ENCODE measurements at regions not wholly inside any gene's neighbourhood (a gene's known extent, or its start where the extent isn't known, plus 50 kb on each side); places are given as distances from the start of the nearest gene placed in this dataset.

DNA sequence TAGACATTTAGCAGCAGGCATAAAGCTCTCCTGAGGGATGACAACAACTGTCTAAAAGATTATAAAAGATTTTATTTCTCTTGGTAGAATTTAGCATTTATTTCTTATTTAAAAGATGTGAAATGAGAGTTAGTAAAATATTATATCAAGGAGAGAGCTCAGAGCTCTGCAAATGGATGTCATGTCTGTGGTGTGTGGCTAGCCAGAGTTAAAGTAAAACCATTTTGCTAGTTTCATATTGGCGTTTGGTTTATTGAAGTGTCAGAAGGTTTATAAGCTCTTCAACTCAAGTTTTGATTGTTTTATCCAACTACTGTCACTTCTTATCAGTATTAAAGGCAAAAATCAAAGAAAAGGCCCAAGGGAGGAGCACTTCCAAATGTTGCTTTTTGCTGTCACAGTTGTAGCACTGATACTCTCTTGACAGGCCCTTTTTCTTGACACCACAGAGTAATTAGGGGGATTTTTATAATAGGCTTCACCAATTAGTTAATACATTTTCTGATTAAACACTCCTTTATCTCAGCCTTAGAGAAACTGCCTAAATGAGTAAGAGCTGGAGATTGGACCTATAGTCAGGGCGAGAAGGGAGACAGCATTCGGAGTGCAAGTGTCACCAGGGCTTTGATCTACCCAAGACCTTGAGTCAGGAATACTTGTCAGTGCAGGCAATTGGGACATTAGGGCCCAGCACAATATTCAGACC is 233.9 kb downstream of the PTBP2 start:
- H3K4me3 ChIP-seq: no peak overlapping the region
- no peaks in the 10 kb centered on the region for H3K9me3 ChIP-seq (replicated peaks in 1 of 11)
- H3K9ac ChIP-seq: no peak overlapping the region
- no peak overlapping the region for H3K4me2 ChIP-seq
- no peaks in the 10 kb centered on the region for H3K4me1 ChIP-seq
- H3K36me3 ChIP-seq: no peaks in the 10 kb centered on the region
- no peak for TF ChIP-seq Cebpa-rat (IDR thresholded peaks at IDR 0.05)
- no peak overlapping the region for H3K27ac ChIP-seq
- no peaks in the 10 kb centered on the region for H4K20me1 ChIP-seq
- no peaks in the 10 kb centered on the region for H3K27me3 ChIP-seq

DNA sequence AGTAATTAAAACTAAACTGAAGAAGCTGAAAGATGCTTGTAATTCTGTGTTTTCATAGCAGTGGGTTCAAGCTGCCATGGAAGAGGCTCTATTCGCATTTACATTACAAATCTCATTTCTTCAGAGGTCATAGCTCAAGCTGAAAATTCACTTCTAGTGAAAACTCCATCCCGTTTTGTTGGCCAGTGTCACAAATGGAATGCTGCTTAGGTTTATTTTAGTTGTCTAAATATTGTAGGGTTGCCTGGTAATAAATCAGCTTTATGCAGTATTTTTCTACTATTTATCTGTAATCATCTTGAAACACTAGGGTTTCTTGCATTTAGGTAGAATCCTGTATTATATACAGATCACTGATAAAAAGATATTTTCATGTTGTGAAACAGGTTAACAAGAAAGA is 240.6 kb downstream of the PTBP2 start:
- H3K4me3 ChIP-seq: no peak overlapping the region
- H3K27ac ChIP-seq: no peak overlapping the region
- no peak for TF ChIP-seq Cebpa-rat (IDR thresholded peaks at IDR 0.05)
- H3K4me1 ChIP-seq: no peaks in the 10 kb centered on the region
- H3K36me3 ChIP-seq: no peaks in the 10 kb centered on the region
- H3K27me3 ChIP-seq: no peaks in the 10 kb centered on the region; a peak in 1 of 22 replicates
- no peak overlapping the region for H3K9ac ChIP-seq
- no peaks in the 10 kb centered on the region for H4K20me1 ChIP-seq
- H3K4me2 ChIP-seq: no peak overlapping the region
- H3K9me3 ChIP-seq (replicated peaks in 1 of 11): no peaks in the 10 kb centered on the region

DNA sequence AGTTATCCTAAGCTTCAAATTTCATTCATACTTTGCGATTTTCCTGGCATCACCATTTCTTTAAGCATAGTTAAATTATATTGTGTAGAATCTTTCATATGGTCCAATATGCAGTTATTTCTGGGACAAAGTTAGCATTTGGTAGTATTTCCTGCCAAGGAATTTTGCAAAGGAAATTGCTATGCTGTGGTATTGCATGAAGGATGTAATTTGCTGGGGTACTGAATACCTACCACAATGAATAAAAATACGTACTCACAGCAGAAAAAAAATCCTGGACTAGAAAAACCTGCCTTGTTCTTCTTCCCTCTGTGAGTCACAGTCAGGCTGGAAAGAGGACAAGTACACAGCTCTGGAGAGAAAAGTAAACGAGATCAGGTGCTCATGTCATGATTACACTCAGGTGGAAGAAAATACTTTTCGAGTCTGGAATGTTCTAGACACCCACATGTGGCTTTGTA is 241.2 kb downstream of the PTBP2 start:
- TF ChIP-seq Cebpa-rat (IDR thresholded peaks at IDR 0.05): no peak
- Histone ChIP-seq H4K20me1 (no peaks in the 10 kb centered on the region), H3K9me3 (replicated peaks in 1 of 11) (no peaks in the 10 kb centered on the region)

DNA sequence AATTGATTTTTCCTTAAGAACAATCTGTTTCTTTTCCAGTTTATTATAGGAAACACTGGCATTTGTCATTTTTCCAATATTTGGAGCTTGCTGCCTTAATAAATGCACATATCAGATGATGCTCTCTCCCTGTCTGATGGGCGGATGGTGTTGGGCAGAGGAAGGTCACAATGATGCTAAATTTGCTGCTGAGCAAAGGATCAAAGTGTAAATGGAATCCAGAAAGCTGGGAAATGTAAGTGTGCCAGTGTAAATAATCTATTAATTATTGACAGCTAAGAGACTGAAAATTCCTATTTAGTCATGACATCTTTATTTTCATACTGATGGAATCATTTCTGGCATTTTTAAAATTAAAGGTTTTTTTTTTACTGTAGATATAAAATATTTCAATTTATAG is 243.2 kb downstream of the PTBP2 start:
- TF ChIP-seq Cebpa-rat (IDR thresholded peaks at IDR 0.05): no peak
- Histone ChIP-seq H4K20me1 (no peaks in the 10 kb centered on the region), H3K9ac (no peak overlapping the region), H3K4me2 (no peak overlapping the region), H3K4me3 (no peak overlapping the region), H3K9me3 (replicated peaks in 1 of 11) (no peaks in the 10 kb centered on the region), H3K36me3 (no peaks in the 10 kb centered on the region), H3K27ac (no peak overlapping the region), H3K4me1 (no peaks in the 10 kb centered on the region), H3K27me3 (no peaks in the 10 kb centered on the region; a peak in 1 of 22 replicates)

More for the DNA sequence above, 241.2 kb downstream of the PTBP2 start:
- Histone ChIP-seq H3K4me2 (no peak overlapping the region), H3K4me1 (no peaks in the 10 kb centered on the region), H3K9ac (no peak overlapping the region), H3K27me3 (no peaks in the 10 kb centered on the region; a peak in 1 of 22 replicates), H3K27ac (no peak overlapping the region), H3K36me3 (no peaks in the 10 kb centered on the region), H3K4me3 (no peak overlapping the region)

DNA sequence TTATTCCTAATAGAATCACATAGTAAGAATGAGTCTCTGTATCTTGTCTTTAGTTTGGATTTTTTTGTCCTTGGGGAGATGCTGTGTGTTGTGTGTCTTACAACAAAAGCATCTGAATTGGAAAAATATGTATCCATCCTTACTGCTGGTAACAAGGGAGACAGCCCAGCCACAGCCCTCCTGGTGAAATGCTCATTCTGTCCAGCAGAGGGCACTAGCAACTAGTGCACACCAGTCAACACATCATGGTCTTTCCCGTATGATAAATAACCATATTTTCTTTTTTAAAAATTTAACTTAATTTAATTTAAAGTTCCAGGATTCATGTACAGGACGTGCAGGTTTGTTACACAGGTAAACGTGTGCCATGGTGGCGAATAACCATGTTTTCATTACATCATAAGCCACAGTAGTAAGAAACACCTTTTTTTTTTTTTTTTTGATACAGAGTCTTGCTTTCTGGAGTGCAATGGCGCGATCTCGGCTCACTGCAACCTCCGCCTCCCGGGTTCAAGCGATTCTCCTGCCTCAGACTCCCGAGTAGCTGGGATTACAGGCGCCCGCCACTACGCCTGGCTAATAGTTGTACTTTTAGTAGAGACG is 245.1 kb downstream of the PTBP2 start:
- no peaks in the 10 kb centered on the region for H4K20me1 ChIP-seq
- no peak overlapping the region for H3K4me2 ChIP-seq
- TF ChIP-seq Cebpa-rat (IDR thresholded peaks at IDR 0.05): no peak
- H3K4me1 ChIP-seq: no peaks in the 10 kb centered on the region
- no peaks in the 10 kb centered on the region for H3K9me3 ChIP-seq (replicated peaks in 1 of 11)
- no peak overlapping the region for H3K27ac ChIP-seq
- H3K4me3 ChIP-seq: no peak overlapping the region
- H3K27me3 ChIP-seq: no peaks in the 10 kb centered on the region; a peak in 1 of 22 replicates
- H3K9ac ChIP-seq: no peak overlapping the region
- no peaks in the 10 kb centered on the region for H3K36me3 ChIP-seq

DNA sequence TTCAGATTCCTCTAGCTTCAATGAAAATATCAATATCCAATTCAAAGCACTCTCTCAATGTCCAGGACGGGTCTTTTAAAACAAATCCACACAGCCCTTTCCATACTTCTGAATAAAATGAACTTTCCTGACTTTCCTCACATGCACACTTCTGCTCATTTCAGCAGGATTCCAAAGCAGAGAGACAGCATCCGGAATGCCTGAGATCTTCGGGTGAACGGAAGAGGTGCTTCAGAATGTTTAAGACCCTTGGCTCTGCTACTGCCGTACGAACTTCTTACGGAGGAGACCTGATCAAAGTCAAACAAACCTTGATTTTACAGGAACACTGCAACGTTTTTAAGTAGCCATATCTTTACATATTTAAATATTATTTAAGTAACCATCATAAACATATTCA is 245.7 kb downstream of the PTBP2 start:
- Histone ChIP-seq H3K27ac (no peak overlapping the region), H4K20me1 (no peaks in the 10 kb centered on the region), H3K36me3 (no peaks in the 10 kb centered on the region), H3K4me1 (no peaks in the 10 kb centered on the region), H3K9me3 (replicated peaks in 1 of 11) (no peaks in the 10 kb centered on the region), H3K9ac (no peak overlapping the region), H3K4me3 (no peak overlapping the region), H3K4me2 (no peak overlapping the region), H3K27me3 (no peaks in the 10 kb centered on the region; a peak in 1 of 22 replicates)
- no peak for TF ChIP-seq Cebpa-rat (IDR thresholded peaks at IDR 0.05)

DNA sequence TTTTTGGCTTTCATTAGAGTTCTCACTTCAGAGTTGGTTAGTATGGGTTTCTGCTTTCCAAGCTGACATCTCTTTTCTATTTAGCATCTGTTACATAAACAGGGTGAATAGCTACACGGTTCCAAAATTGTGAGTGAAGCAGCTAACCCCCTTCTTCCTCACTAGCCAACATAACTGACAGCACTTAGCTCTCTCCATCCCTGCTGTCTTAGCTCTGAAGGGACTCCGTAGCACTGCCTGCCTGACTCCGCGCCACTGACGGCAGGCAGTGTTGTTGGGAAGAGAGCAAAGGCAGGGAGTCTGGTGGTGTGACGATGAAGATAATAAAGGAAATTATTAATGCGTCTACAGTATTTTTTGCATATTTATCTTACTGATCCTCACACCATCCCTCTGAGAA is 247.0 kb downstream of the PTBP2 start:
- Histone ChIP-seq H3K27ac (no peak overlapping the region), H3K4me1 (no peaks in the 10 kb centered on the region), H3K4me2 (no peak overlapping the region), H3K4me3 (no peak overlapping the region), H3K9ac (no peak overlapping the region), H3K36me3 (no peaks in the 10 kb centered on the region), H3K9me3 (replicated peaks in 1 of 11) (no peaks in the 10 kb centered on the region), H4K20me1 (no peaks in the 10 kb centered on the region), H3K27me3 (no peaks in the 10 kb centered on the region; a peak in 1 of 22 replicates)
- TF ChIP-seq Cebpa-rat (IDR thresholded peaks at IDR 0.05): no peak

DNA sequence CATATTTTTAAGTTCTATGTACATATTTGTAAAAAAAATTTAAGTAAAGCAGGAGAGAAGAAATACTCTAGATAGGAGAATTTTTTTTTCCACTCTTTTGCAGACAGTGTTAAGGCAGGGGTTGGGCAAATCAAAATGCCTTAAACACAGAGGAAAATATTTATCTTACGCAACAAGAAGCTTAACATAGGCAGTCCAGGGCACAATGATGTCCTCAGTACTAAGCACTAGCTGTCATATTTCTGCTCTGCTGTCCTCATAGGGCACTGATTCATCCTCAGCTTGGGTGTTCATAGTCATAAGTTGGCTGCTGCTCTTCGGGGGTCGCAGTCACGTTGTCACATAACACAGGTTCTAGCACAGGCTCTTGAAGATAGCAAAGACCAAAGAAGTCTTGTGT is 247.4 kb downstream of the PTBP2 start:
- no peak overlapping the region for H3K9ac ChIP-seq
- H3K27ac ChIP-seq: no peak overlapping the region
- no peaks in the 10 kb centered on the region for H3K36me3 ChIP-seq
- no peaks in the 10 kb centered on the region for H3K9me3 ChIP-seq (replicated peaks in 1 of 11)
- H3K4me1 ChIP-seq: no peaks in the 10 kb centered on the region
- no peaks in the 10 kb centered on the region; a peak in 1 of 22 replicates for H3K27me3 ChIP-seq
- H4K20me1 ChIP-seq: no peaks in the 10 kb centered on the region
- no peak overlapping the region for H3K4me3 ChIP-seq
- no peak for TF ChIP-seq Cebpa-rat (IDR thresholded peaks at IDR 0.05)
- H3K4me2 ChIP-seq: no peak overlapping the region

DNA sequence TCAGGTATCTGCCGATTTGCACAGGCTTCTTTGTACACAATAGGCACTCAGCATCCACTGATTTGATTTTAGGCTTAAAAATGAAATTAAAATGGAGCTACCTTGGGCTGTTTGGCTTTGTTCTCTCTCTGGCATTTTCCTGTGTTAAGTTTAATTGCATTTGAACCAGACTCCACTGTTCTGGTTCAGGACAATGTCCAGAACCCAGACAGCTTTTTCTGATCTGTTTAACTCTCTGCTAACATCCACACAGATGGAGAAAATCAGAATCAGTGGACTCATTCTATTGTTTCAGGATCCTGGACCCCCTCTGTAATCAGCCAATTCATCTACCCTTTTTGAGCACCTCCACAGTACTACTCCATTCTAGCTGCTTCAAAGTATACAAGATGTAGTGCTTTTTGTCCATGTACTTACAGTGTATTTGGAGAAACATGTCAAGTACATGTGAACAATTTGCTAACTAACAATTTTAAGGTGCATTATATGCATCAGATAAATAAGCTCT is 248.1 kb downstream of the PTBP2 start:
- no peaks in the 10 kb centered on the region for H4K20me1 ChIP-seq
- H3K4me2 ChIP-seq: no peak overlapping the region
- no peak overlapping the region for H3K27ac ChIP-seq
- no peak for TF ChIP-seq Cebpa-rat (IDR thresholded peaks at IDR 0.05)
- no peaks in the 10 kb centered on the region for H3K9me3 ChIP-seq (replicated peaks in 1 of 11)
- no peak overlapping the region for H3K4me3 ChIP-seq
- no peaks in the 10 kb centered on the region; a peak in 1 of 22 replicates for H3K27me3 ChIP-seq
- H3K9ac ChIP-seq: no peak overlapping the region
- H3K4me1 ChIP-seq: no peaks in the 10 kb centered on the region
- no peaks in the 10 kb centered on the region for H3K36me3 ChIP-seq

DNA sequence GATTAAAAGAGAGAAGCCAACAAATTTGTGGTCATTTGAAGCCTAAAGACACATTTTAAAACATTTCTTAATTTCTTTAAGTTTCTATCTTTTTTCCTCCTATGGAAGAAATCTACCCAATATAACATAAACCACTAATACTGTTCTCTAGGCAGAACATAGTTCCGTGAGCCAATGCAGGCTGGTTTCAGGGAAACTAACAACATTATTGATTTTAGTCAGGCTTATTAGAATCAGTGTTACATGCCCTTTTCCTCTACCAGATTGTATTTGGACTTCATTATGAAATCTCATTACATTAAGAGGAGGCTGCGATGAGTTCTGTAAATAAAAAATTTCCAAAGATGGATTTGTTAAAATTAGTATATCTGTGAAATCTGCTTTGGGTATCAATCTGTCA is 249.9 kb downstream of the PTBP2 start:
- no peak overlapping the region for H3K4me3 ChIP-seq
- no peaks in the 10 kb centered on the region for H3K27me3 ChIP-seq
- H3K9me3 ChIP-seq (replicated peaks in 1 of 11): no peaks in the 10 kb centered on the region
- no peaks in the 10 kb centered on the region for H3K4me1 ChIP-seq
- no peak for TF ChIP-seq Cebpa-rat (IDR thresholded peaks at IDR 0.05)
- no peak overlapping the region for H3K9ac ChIP-seq
- H4K20me1 ChIP-seq: no peaks in the 10 kb centered on the region
- no peak overlapping the region for H3K27ac ChIP-seq
- H3K36me3 ChIP-seq: no peaks in the 10 kb centered on the region
- H3K4me2 ChIP-seq: no peak overlapping the region
